GM19328 (cell line): ENCODE measurements at regions not wholly inside any gene's neighbourhood (a gene's known extent, or its start where the extent isn't known, plus 50 kb on each side); places are given as distances from the start of the nearest gene placed in this dataset.

ENCODE experiments used
- ATAC-seq: cut with Tn5 transposase; IDR thresholded peaks from one replicate; pipeline ENCODE4 v1.9.1; 2021; ENCODE audit warnings: mild to moderate bottlenecking, moderate library complexity; ENCODE audit not compliant: unreplicated experiment

DNA sequence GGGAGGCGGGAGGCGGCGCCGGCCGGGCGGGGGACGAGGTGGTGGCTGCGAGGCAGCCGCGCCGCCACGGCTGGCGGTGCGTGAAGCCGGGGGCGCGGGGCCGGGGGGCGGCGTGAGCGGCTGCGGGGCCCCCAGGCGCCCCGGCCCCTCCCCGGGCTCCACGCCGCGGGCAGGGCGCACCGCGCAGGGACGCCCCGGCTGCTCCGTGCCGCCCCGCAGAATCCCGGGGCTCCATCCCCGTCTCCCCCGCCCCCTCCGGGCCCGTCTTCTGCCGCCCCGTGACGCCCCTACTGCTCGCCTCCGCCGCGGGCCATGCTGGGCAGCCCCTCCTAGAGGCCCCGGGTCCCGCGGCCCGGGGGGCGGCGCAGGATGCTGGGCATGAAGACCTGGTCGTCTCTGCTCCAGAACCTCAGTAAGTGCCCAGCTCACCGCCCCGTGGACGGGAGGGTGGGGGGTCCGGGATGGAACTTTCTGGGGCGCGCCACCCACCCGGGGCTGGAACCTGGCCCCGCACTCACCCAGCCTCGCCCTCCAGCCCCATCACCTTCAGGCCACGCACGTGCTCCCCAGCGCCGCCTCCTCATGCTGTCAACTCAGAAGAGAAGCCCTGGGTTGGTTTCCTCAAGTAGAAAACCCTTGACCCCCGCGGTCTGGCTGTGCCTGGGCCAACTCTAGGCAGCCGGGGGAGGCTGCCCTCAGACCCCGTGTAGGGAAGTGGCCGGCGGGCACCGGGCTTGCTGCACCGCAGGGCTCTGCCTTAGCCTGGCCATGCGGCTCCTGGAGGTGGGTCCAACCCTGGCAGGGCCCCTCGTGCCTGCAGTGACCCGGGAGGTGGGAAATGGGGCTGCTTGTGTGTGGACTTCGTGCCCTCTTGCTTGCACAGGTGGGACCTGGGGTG lies 150.2 kb upstream of the GSE1 start:
- ATAC-seq, result no peak

DNA sequence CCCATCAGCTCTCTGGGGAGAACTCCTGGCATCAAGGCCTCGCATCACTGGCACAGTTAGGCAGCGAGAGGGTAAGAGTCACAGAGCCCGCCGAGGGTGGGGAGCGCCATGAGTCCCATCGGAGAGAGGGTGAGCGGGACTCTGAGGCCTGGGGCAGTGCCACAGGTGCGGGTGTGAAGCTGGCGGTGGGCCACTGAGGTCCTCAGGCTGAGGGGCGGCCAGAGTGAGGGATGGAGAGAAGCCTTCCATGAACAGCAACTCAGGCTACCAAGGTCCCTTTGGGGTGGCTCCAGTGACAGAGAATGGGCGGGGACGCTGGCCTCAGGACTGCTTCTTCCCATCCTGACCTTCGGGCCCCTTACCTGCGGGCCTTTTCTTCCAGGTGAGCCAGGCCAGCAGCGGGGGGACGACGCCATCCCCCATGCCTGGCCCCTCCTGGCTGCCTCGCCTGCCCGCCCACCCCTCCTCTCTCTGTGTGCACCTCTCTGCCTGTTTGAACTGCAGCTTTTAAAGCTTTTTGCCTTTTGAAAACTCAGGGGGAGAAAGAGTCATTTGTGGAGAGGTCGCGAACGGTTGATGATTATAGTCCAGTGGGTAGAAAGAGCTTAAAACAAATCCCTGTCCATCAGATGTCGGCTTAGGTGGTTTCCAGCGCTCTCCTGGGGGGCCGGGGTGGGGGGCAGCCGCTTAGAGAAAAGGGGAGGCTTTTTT lies 149.3 kb upstream of the GSE1 start:
- no peak for ATAC-seq

DNA sequence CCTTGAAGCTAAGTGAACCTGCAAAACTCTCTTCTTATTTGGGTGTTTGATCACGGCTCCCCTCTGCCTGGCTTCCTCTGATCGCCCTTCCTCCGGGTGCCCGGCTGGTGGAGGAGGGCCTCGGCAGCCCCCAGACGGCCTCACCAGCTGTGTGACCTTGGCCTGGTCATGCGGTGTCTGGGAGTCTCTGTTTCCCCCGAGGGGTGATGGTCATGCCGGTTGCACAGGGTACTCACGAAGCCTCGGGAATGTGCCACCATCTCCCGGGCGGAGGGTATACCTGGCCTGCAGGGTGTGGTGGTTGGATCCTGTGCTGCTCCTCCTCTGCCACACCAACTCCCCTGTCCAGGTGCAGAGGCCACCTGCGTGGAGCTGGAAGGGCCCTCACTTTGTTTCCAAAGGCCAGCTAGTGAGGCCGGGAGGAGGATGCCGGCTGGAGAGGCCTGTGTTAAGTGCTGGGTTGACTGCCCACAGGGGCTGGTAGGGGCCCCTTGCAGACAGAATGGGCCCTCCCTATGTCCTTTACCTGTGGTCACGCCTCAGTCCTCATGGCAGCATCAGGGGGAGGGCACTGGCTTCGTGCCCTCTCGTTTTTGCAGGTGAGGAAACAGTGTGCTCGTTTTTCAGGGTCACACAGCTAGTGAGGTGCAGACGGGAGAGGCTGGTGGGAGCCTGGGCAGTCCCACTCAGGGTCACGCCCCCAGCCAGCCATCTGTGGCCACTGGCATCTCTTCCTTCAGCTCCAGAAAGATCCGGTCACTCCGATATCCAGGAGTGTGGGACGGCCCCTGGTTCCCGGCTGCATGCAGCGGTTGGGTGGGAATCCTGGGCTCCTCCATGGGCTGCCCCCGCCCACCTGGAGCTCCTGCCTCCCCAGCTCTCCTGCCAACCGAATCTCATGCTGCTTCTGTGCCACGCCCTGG lies 148.5 kb upstream of the GSE1 start:
- no peak for ATAC-seq

- ATAC-seq, result no peak
These were observed 147.5 kb upstream of the GSE1 start for GRCh38 chr16:85465328-85466303.

- ATAC-seq, result no peak
These were observed 146.8 kb upstream of the GSE1 start for GRCh38 chr16:85466304-85466700.

- no peak for ATAC-seq
These were observed 146.1 kb upstream of the GSE1 start for GRCh38 chr16:85466989-85467388.

- no peak for ATAC-seq
These were observed 143.1 kb upstream of the GSE1 start for GRCh38 chr16:85469929-85470590.

- ATAC-seq, result no peak
These were observed 142.2 kb upstream of the GSE1 start for GRCh38 chr16:85470873-85471272.

DNA sequence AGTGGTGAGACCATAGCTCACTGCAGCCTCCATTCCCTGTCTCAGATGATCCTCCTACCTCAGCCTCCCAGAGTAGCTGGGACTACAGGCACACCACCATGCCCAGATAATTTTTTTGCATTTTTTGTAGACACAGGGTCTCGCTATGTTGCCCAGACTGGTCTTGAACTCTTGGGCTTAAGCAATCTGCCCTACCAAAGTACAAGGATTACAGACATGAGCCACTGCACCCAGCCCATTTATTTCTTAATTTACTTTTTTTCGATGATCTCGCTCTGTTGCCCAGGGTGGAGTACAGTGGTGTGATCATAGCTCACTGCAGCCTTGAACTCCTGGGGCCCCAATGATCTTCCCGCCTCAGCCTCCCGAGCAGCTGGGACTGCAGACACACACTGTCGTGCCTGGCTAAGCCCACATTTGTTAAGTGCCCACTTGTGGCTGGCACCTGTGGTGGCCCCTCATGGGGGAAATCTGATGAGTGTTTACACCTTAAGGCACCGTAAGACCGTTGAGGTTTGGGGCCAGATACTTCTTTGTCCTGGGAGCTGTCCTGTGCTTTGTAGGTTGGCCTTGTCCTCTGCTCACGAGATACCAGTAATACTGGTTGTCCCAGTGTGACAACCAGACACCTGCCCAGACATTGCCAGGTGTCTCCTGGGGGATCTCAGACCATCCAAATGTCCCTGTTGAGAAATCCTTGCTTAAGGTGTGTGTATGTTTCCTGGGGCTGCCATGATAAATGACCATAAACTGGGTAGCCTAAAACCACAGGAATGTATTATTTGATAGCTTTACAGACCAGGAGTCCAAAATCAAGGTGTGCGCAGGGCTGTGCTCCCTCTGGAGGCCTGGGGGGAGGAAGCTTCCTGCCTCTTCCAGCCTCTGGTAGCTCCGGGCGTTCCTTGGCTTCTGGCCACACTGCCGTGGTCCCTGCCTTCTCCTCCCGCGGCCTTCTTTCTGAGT lies 141.4 kb upstream of the GSE1 start:
- ATAC-seq, result no peak

DNA sequence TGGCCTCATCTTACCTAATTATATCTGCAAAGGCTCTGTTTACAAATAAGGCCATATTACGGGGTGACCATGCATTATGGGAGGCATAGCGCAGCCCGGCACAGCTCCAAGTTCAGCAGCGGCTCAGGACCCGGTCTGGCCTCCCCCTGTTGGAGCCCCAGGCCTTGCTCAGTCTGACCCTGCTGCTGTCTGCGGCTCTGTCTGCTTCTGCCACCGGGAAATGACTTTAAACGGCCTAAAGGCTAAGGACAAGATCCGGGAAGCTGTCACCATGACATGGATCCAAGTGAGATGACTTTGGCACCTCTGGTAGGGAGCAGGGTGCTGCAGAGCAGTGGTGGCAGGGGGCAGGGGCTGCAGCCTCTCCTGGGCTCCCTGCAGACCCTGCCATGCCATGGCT lies 140.6 kb upstream of the GSE1 start:
- ATAC-seq, result no peak

- no peak for ATAC-seq
These were observed 139.8 kb upstream of the GSE1 start for GRCh38 chr16:85473323-85473722.

DNA sequence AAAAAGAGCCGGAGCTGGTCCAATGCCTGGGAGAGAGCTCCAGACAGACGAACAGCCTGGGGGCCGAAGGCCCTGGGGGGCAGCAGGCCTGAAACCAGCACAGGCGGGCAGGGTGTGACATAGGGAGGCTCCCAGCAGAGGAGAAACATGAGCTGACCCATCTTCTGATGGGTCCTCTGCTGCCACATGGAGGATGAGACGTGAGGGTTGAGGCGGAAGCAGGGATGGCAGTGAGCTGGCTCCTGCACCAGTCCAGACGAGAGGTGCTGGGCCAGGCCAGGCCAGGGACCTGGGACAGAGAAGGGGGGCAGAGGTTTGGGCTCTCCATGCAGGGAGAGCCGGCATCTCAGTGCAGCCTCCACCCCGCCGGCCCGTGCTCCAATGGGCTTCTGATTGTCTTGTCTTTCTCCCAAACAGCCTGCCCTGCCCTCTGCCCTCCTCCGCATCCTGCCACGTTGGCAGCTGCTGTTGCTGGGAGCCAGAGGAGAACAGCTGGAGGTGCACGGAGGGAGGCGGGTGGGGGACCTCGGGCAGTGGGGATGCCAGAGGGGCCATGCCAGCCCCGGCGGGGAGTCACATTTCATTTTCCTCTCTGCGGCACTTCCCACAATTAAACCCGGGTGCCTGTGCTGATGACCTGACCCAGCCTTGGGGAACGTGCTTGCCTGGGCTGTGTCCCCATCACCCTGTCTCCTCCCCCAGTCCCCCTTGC lies 139.1 kb upstream of the GSE1 start:
- ATAC-seq, result no peak

DNA sequence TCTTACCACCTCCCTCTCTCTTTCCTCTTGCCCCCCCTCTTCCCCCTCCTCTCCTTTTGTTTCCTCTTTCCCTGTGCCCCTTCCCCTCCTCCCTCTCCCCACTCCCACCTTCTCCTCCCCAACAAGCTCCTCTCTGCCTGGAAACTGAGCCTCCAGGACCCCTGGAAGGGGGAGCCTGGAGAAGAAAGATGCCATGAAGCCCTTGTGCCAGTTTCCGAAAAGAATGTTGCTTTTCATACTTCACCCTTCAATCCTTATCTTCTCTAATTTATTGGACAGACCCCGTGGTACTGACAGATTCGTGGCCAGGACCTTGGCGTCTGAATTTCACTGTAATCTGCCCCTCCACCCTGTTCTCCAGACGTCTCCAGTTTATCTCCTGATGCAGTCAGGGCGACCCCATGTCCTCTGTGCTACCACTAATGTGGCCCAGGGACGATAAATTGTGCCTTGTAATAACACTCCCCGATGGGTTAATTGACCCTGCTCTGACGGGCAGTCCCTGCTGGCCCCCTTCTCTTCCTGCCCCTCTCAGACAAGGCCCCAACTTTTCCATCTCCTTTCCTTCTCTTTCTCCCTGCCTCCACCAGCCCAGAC lies 138.4 kb upstream of the GSE1 start:
- no peak for ATAC-seq

DNA sequence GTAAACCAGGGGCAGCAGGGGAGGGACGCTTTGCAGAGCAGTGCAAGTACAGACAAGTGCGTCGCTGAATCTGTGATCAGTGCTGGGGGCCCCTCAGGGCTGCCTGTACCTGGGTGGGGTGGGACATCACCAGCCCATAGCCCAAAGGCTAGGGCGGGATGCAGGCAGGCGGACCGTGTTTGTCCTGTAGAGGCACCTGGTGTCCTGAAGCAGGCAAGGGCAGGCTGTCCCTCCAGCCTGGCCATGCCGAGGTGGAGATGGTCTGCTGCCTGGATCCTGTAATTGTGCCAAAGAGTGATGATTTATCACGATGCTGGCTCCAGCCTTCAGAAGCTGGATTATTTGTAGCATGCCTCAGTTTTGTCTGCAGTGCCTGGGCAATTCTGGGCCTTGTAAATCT lies 137.9 kb upstream of the GSE1 start:
- ATAC-seq, result no peak

DNA sequence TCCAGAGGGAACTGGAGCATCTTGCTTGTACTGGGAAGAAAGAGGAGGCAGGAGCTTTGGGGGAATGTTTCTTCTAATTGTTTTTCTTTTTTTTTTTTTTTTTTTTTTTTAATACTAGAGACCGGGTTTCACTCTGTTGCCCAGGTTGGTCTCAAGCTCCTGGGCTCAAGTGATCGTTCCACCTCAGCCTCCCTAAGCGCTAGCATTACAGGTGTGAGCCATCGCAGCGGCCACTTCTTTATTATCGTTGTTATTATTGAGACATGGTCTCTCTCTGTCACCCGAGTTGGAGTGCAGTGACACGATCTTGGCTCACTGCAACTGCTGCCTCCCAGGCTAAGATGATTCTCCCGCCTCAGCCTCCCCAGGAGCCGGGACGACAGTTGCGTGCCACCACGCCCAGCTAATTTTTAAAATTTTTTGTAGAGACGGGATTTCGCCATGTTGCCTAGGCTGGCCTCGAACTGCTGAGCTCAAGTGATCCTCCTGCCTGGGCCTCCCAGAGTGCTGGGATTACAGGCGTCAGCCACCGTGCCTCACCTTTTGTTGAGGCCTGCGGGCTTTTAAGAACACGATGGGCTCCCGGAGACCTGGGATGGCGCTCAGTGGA lies 137.3 kb upstream of the GSE1 start:
- ATAC-seq, result no peak

DNA sequence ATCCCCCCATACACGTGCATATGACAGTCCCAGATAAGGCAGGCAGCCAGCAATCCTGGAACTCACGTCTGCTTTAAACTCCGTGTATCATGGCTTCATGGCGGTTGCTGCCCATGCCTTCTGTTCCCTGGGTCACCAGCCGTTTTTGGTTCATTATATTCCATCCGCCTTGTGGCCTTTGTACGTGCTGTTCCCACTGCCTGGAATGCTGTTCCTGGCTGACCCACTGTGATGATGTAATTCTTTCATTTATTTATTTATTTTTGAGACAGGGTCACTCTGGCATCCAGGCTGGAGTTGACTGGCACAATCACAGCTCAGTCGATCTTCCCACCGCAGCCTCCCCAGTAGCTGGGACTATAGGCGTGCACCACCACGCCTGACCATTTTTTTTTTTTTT lies 136.7 kb upstream of the GSE1 start:
- no peak for ATAC-seq

DNA sequence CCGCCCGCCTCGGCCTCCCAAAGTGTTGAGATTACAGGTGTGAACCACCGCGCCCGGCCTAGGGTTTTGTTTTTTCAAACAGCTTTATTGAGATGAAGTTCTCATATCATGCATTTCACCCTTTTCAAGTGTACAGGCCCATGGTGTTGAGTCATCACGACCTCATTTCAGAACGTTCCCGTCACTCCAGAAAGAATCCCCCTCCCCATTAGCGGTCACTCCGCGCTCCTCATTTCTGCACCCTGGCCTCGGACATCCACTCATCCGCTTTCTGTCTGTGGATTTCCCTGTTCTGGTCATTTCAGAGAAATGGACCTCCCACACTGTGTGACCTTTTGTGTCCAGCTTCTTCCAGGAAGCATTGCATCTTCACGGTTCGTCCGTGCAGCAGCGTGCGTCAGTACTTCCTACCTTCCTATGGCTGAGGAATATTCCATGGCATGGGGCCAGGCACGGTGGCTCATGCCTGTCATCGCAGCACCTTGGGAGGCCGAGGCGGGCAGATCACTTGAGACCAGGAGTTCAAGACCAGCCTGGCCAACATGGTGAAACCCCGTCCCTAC lies 135.2 kb upstream of the GSE1 start:
- no peak for ATAC-seq
